Loucy (cell line): ENCODE measurements at regions not wholly inside any gene's neighbourhood (a gene's known extent, or its start where the extent isn't known, plus 50 kb on each side); places are given as distances from the start of the nearest gene placed in this dataset.

Experiments
- H2AFZ ChIP-seq: fragments of 200-600 bp; sonication (generic); 2 replicates; pipeline ENCODE4 v1.6.0; 2016; ENCODE audit warnings: antibody characterized with exemption, mild to moderate bottlenecking, low read length, moderate library complexity
- H3F3A ChIP-seq: fragments of 200-600 bp; 2 replicates; pipeline ENCODE4 v1.6.0; 2016; ENCODE audit warnings: antibody characterized with exemption, low read depth, mild to moderate bottlenecking
- H3K27me3 ChIP-seq: fragments of 200-600 bp; sonication (generic); 2 replicates; pipeline ENCODE4 v1.6.1; 2014; ENCODE audit warnings: low read length, mild to moderate bottlenecking; ENCODE audit not compliant: insufficient read depth, poor library complexity, severe bottlenecking
- H3K36me3 ChIP-seq: fragments of 200-600 bp; sonication (generic); 2 replicates; pipeline ENCODE4 v1.6.1; 2016; ENCODE audit warnings: low read length; ENCODE audit not compliant: insufficient read depth
- H3K4me1 ChIP-seq: fragments of 200-600 bp; sonication (generic); 2 replicates; pipeline ENCODE4 v1.5.1; 2014; ENCODE audit warnings: low read length, mild to moderate bottlenecking; ENCODE audit not compliant: insufficient read depth, poor library complexity, severe bottlenecking
- H3K4me2 ChIP-seq: fragments of 200-600 bp; sonication (generic); 2 replicates; pipeline ENCODE4 v1.6.0; 2014; ENCODE audit warnings: antibody characterized with exemption, low read length, low read depth, mild to moderate bottlenecking; ENCODE audit not compliant: poor library complexity, severe bottlenecking
- H3K4me3 ChIP-seq: fragments of 200-600 bp; sonication (generic); 2 replicates; pipeline ENCODE4 v1.5.1; 2014; ENCODE audit warnings: low read length, mild to moderate bottlenecking, mixed read lengths; ENCODE audit not compliant: poor library complexity, severe bottlenecking
- H3K79me2 ChIP-seq: fragments of 200-600 bp; sonication (generic); 2 replicates; pipeline ENCODE4 v1.6.1; 2014; ENCODE audit warnings: low read length; ENCODE audit not compliant: insufficient read depth
- H3K9ac ChIP-seq: fragments of 200-600 bp; sonication (generic); 2 replicates; pipeline ENCODE4 v1.6.0; 2014; ENCODE audit warnings: mild to moderate bottlenecking, low read depth, low read length, moderate library complexity; ENCODE audit not compliant: poor library complexity, severe bottlenecking
- H3K9me2 ChIP-seq: fragments of 200-600 bp; sonication (generic); replicated peaks from 2 replicates; pipeline ENCODE4 v1.6.1; 2016; ENCODE audit warnings: low read depth, low read length, mixed read lengths
- H3K9me3 ChIP-seq: fragments of 200-600 bp; sonication (generic); 2 replicates; pipeline ENCODE4 v1.6.1; 2014; ENCODE audit warnings: mild to moderate bottlenecking, antibody characterized with exemption, low read length, low read depth; ENCODE audit not compliant: insufficient read depth
- H4K20me1 ChIP-seq: fragments of 200-600 bp; sonication (generic); 2 replicates; pipeline ENCODE4 v1.6.0; 2014; ENCODE audit warnings: antibody characterized with exemption, low read length, mild to moderate bottlenecking; ENCODE audit not compliant: insufficient read depth, poor library complexity, severe bottlenecking
- CTCF ChIP-seq: fragments of 200-600 bp; sonication (generic); conservative IDR thresholded peaks from 2 replicates; pipeline ENCODE4 v1.5.1; 2014; ENCODE audit warnings: mild to moderate bottlenecking, antibody characterized with exemption, low read length
- EZH2phosphoT487 ChIP-seq: fragments of 200-600 bp; IDR thresholded peaks from 2 replicates; pipeline ENCODE4 v1.6.1; 2018; ENCODE audit warnings: antibody characterized with exemption, mild to moderate bottlenecking, moderate library complexity, borderline replicate concordance

- no peak overlapping the region for H3K4me2 ChIP-seq
- no peak overlapping the region for H3K9ac ChIP-seq
- H3K27me3 ChIP-seq, result no peaks in the 10 kb centered on the region
These were observed 219.0 kb downstream of the SPTSSA start for GRCh38 chr14:34243001-34243400.

GRCh38 chr14:34241185-34241711 lies 220.8 kb downstream of the SPTSSA start:
- Histone ChIP-seq H3K9me3 (no peaks in the 10 kb centered on the region), H3K27me3 (no peaks in the 10 kb centered on the region), H3K79me2 (no peaks in the 10 kb centered on the region), H2AFZ (no peak overlapping the region), H3K9ac (no peak overlapping the region), H3K4me2 (no peak overlapping the region), H4K20me1 (no peaks in the 10 kb centered on the region), H3K9me2 (no peaks in the 10 kb centered on the region), H3K4me1 (no peaks in the 10 kb centered on the region), H3K36me3 (no peaks in the 10 kb centered on the region), H3K4me3 (no peak overlapping the region), H3F3A (no peaks in the 10 kb centered on the region)
- TF ChIP-seq CTCF, result no peak
- no peak for TF ChIP-seq EZH2phosphoT487

More at GRCh38 chr14:34243001-34243400, 219.0 kb downstream of the SPTSSA start:
- H3K4me1 ChIP-seq, result no peaks in the 10 kb centered on the region
- H3K9me2 ChIP-seq, result no peaks in the 10 kb centered on the region
- no peaks in the 10 kb centered on the region for H3K9me3 ChIP-seq
- H2AFZ ChIP-seq, result no peak overlapping the region
- no peaks in the 10 kb centered on the region for H3K36me3 ChIP-seq
- TF ChIP-seq CTCF, result no peak
- TF ChIP-seq EZH2phosphoT487, result no peak
- H3K79me2 ChIP-seq, result no peaks in the 10 kb centered on the region
- no peaks in the 10 kb centered on the region for H4K20me1 ChIP-seq
- no peak overlapping the region for H3K4me3 ChIP-seq
- H3F3A ChIP-seq, result no peaks in the 10 kb centered on the region

GRCh38 chr14:34238610-34239009 lies 223.4 kb downstream of the SPTSSA start:
- no peak overlapping the region for H3K4me2 ChIP-seq
- no peaks in the 10 kb centered on the region for H3K36me3 ChIP-seq
- H3K4me1 ChIP-seq, result no peaks in the 10 kb centered on the region

More at GRCh38 chr14:34238610-34239009, 223.4 kb downstream of the SPTSSA start:
- Histone ChIP-seq H2AFZ (no peak overlapping the region), H3K9ac (no peak overlapping the region), H3F3A (no peaks in the 10 kb centered on the region), H3K27me3 (no peaks in the 10 kb centered on the region), H3K9me2 (no peaks in the 10 kb centered on the region), H3K79me2 (no peaks in the 10 kb centered on the region), H3K4me3 (no peak overlapping the region), H4K20me1 (no peaks in the 10 kb centered on the region), H3K9me3 (no peaks in the 10 kb centered on the region)
- TF ChIP-seq EZH2phosphoT487, result no peak
- TF ChIP-seq CTCF, result no peak
